22Rv1 (cell line): ENCODE measurements at regions not wholly inside any gene's neighbourhood (a gene's known extent, or its start where the extent isn't known, plus 50 kb on each side); places are given as distances from the start of the nearest gene placed in this dataset.

Experiments
- H3K27ac ChIP-seq: fragments of 450-650 bp; 2 replicates; pipeline ENCODE4 v1.5.1; 2017
- CTCF ChIP-seq: fragments of 450-650 bp; IDR thresholded peaks from 2 replicates; pipeline ENCODE4 v1.5.1; 2017; ENCODE audit warnings: mild to moderate bottlenecking
- ZFX ChIP-seq: fragments of 450-650 bp; IDR thresholded peaks from 2 replicates; pipeline ENCODE4 v1.6.1; 2017; ENCODE audit warnings: antibody characterized with exemption, borderline replicate concordance

GRCh38 chr3:181881749-181882148 lies 170.0 kb downstream of the SOX2 start:
- TF ChIP-seq CTCF (no peak), ZFX (no peak)
- H3K27ac ChIP-seq = no peak overlapping the region

GRCh38 chr3:181885868-181886630 lies 174.3 kb downstream of the SOX2 start:
- no peak for TF ChIP-seq CTCF
- no peak for TF ChIP-seq ZFX
- no peak overlapping the region for H3K27ac ChIP-seq

GRCh38 chr3:181886676-181887075 lies 175.0 kb downstream of the SOX2 start:
- no peak for TF ChIP-seq CTCF
- TF ChIP-seq ZFX = no peak
- no peak overlapping the region for H3K27ac ChIP-seq

GRCh38 chr3:181887685-181888084 lies 176.0 kb downstream of the SOX2 start:
- TF ChIP-seq ZFX = no peak
- no peak for TF ChIP-seq CTCF
- no peak overlapping the region for H3K27ac ChIP-seq

GRCh38 chr3:181888234-181888633 lies 176.5 kb downstream of the SOX2 start:
- TF ChIP-seq CTCF (no peak), ZFX (no peak)
- no peak overlapping the region for H3K27ac ChIP-seq

- no peak overlapping the region for H3K27ac ChIP-seq
- TF ChIP-seq ZFX (no peak), CTCF (no peak)
Measured at GRCh38 chr3:181892848-181893247, 181.1 kb downstream of the SOX2 start.

GRCh38 chr3:181896605-181897004 lies 184.9 kb downstream of the SOX2 start:
- TF ChIP-seq ZFX = no peak
- no peak for TF ChIP-seq CTCF
- H3K27ac ChIP-seq = no peak overlapping the region
